Neuronal stem cell (in vitro differentiated cells): ENCODE measurements at regions not wholly inside any gene's neighbourhood (a gene's known extent, or its start where the extent isn't known, plus 50 kb on each side); places are given as distances from the start of the nearest gene placed in this dataset.

ENCODE experiments used
- DNase-seq: peaks from one replicate; pipeline ENCODE4 v3.0.0-alpha.2; 2013; ENCODE audit warnings: low spot score
- H2AFZ ChIP-seq: one replicate; pipeline ENCODE4 v1.6.1; 2013; ENCODE audit warnings: mild to moderate bottlenecking, low read length, inconsistent platforms
- H2AK5ac ChIP-seq: 2 replicates; pipeline ENCODE4 v1.6.1; 2013; ENCODE audit warnings: low read depth, mild to moderate bottlenecking, inconsistent platforms, low read length, moderate library complexity, mixed read lengths
- H2BK120ac ChIP-seq: 2 replicates; pipeline ENCODE4 v1.6.1; 2013; ENCODE audit warnings: low read depth, mild to moderate bottlenecking, inconsistent platforms, low read length, moderate library complexity, mixed read lengths
- H2BK12ac ChIP-seq: one replicate; pipeline ENCODE4 v1.6.1; 2013; ENCODE audit warnings: low read length, inconsistent platforms
- H2BK15ac ChIP-seq: 2 replicates; pipeline ENCODE4 v1.6.1; 2013; ENCODE audit warnings: mild to moderate bottlenecking, low read length, inconsistent platforms, mixed read lengths
- H2BK5ac ChIP-seq: one replicate; pipeline ENCODE4 v1.6.1; 2013; ENCODE audit warnings: inconsistent platforms, mild to moderate bottlenecking, low read length, moderate library complexity
- H3K14ac ChIP-seq: one replicate; pipeline ENCODE4 v1.6.1; 2013; ENCODE audit warnings: low read length, inconsistent platforms
- H3K18ac ChIP-seq: 2 replicates; pipeline ENCODE4 v1.6.1; 2013; ENCODE audit warnings: low read length, inconsistent platforms
- H3K23ac ChIP-seq: 2 replicates; pipeline ENCODE4 v1.6.1; 2013; ENCODE audit warnings: low read depth, mild to moderate bottlenecking, mixed read lengths, low read length, inconsistent platforms; ENCODE audit not compliant: poor library complexity
- H3K27ac ChIP-seq: replicated peaks from 3 replicates; pipeline ENCODE4 v1.5.1; 2013; ENCODE audit warnings: low read length, inconsistent platforms
- H3K27me3 ChIP-seq, 3 experiments: 2 replicates each; pipeline ENCODE4 v1.6.1; 2013; ENCODE audit warnings: low read length in 3 of 3, mild to moderate bottlenecking in 2 of 3, inconsistent platforms in 1 of 3, low read depth in 1 of 3, mixed read lengths in 1 of 3, moderate library complexity in 1 of 3; ENCODE audit not compliant: control insufficient read depth in 3 of 3, insufficient read depth in 3 of 3
- H3K36me3 ChIP-seq, 2 donors: replicated peaks in 1 of 2; 2 replicates each; pipeline ENCODE4 v1.6.1; 2013; ENCODE audit warnings: low read length in 2 of 2; ENCODE audit not compliant: control insufficient read depth in 2 of 2, insufficient read depth in 2 of 2
- H3K4ac ChIP-seq: 2 replicates; pipeline ENCODE4 v1.6.1; 2013; ENCODE audit warnings: inconsistent platforms, mild to moderate bottlenecking, low read length, moderate library complexity
- H3K4me1 ChIP-seq, 2 donors: 1 replicate in 1 of 2; 2 replicates in 1 of 2; pipeline ENCODE4 v1.6.1; 2013; ENCODE audit warnings: low read length in 2 of 2, low read depth in 1 of 2; ENCODE audit not compliant: control insufficient read depth in 2 of 2, insufficient read depth in 1 of 2
- H3K4me2 ChIP-seq: one replicate; pipeline ENCODE4 v1.6.1; 2013; ENCODE audit warnings: mild to moderate bottlenecking, low read length, inconsistent platforms; ENCODE audit not compliant: insufficient read depth, poor library complexity, severe bottlenecking
- H3K4me3 ChIP-seq, 2 donors: 2 replicates each; pipeline ENCODE4 v1.5.1; 2013; ENCODE audit warnings: low read length in 2 of 2, mild to moderate bottlenecking in 2 of 2, inconsistent platforms in 1 of 2, moderate library complexity in 1 of 2
- H3K79me1 ChIP-seq: one replicate; pipeline ENCODE4 v1.6.1; 2013; ENCODE audit warnings: low read depth, mild to moderate bottlenecking, inconsistent platforms, low read length, moderate library complexity
- H3K9ac ChIP-seq: one replicate; pipeline ENCODE4 v1.6.1; 2013; ENCODE audit warnings: mild to moderate bottlenecking, low read depth, low read length, inconsistent platforms; ENCODE audit not compliant: poor library complexity
- H3K9me3 ChIP-seq, 2 donors: replicated peaks in 1 of 2; 2 replicates each; pipeline versions ENCODE3 to v1.6.1; 2013; ENCODE audit warnings: low read length in 2 of 2, mild to moderate bottlenecking in 2 of 2, inconsistent platforms in 1 of 2, low read depth in 1 of 2, mixed read lengths in 1 of 2, moderate library complexity in 1 of 2; ENCODE audit not compliant: control insufficient read depth in 2 of 2, insufficient read depth in 1 of 2
- H4K8ac ChIP-seq: one replicate; pipeline ENCODE4 v1.6.1; 2013; ENCODE audit warnings: low read depth, mild to moderate bottlenecking, inconsistent platforms, low read length, moderate library complexity
- H4K91ac ChIP-seq: one replicate; pipeline ENCODE4 v1.6.1; 2013; ENCODE audit warnings: low read length, low read depth, mild to moderate bottlenecking, inconsistent platforms; ENCODE audit not compliant: poor library complexity
- WGBS, 2 donors: extraction: QIAGEN DNeasy Blood & Tissue Kit; methylation state at CpG; one replicate each; pipeline ENCODE4 v1.1.7; 2013; ENCODE audit warnings: missing lambda C conversion rate in 2 of 2, mixed read lengths in 1 of 2; ENCODE audit not compliant: insufficient read length in 2 of 2, insufficient replicate concordance in 1 of 2; ENCODE audit errors: extremely low coverage in 2 of 2; 5-methylcytosine and 5-hydroxymethylcytosine counted together

- no peak overlapping the region for H4K8ac ChIP-seq
- H2BK15ac ChIP-seq, result no peak overlapping the region
- WGBS, 2 donors, result no CpG with 5 or more reads among the region's 6 CpGs
- H3K4me3 ChIP-seq, result no peak overlapping the region
- no peaks in the 10 kb centered on the region for H3K79me1 ChIP-seq
- no peak overlapping the region for H2BK12ac ChIP-seq
- H3K14ac ChIP-seq, result no peak overlapping the region
- H2AK5ac ChIP-seq, result no peak overlapping the region
- H2AFZ ChIP-seq, result no peak overlapping the region
- no peak overlapping the region for H2BK120ac ChIP-seq
- H3K4me1 ChIP-seq, result peaks cover 6 to 25% of the 10 kb centered on the region in 2 donors
- no peak overlapping the region for H4K91ac ChIP-seq
- no peak overlapping the region for H2BK5ac ChIP-seq
- H3K9ac ChIP-seq, result no peak overlapping the region
- no peak for DNase-seq
- H3K36me3 ChIP-seq, result no peaks in the 10 kb centered on the region
- H3K23ac ChIP-seq, result no peak overlapping the region
- H3K27ac ChIP-seq, result no peak overlapping the region
- no peak overlapping the region for H3K4ac ChIP-seq
- no peak overlapping the region for H3K4me2 ChIP-seq
- no peak overlapping the region for H3K18ac ChIP-seq
- peaks cover 0 to 23% (median 0%) of the 10 kb centered on the region in 3 experiments for H3K27me3 ChIP-seq
- no peaks in the 10 kb centered on the region for H3K9me3 ChIP-seq
Observed at GRCh38 chr15:69853544-69853951, 244.2 kb downstream of the TLE3 start.

DNA sequence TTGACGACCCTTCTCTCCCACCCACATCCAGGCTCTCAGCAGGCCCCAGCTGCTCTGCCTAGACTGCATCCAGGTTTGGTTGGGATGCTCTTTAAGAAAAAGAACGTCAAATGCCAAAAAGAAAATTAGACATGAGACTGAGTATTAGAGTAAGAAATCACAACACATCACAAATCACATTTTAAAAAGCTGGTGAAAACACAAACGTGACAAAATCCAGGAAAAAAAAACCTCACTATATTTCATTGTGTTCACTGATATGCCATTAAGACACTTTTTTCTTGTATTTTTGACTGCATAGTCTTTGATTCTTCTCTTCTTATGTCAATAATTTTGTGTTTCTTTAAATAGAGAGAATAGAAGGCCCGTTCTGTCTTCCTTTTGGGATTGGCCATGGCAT, 243.7 kb downstream of the TLE3 start:
- Histone ChIP-seq H3K36me3 (no peaks in the 10 kb centered on the region), H4K91ac (no peak overlapping the region), H3K27ac (no peak overlapping the region), H3K18ac (no peak overlapping the region), H3K4ac (no peak overlapping the region), H3K9ac (no peak overlapping the region), H2BK5ac (no peak overlapping the region), H4K8ac (no peak overlapping the region), H3K4me2 (no peak overlapping the region), H2BK15ac (no peak overlapping the region), H3K4me1 (peaks cover 6 to 25% of the 10 kb centered on the region in 2 donors), H3K79me1 (no peaks in the 10 kb centered on the region), H3K27me3 (peaks cover 0 to 23% (median 0%) of the 10 kb centered on the region in 3 experiments), H3K4me3 (no peak overlapping the region), H3K9me3 (no peaks in the 10 kb centered on the region), H2BK120ac (no peak overlapping the region), H2AK5ac (no peak overlapping the region), H3K23ac (no peak overlapping the region), H2BK12ac (no peak overlapping the region), H3K14ac (no peak overlapping the region), H2AFZ (no peak overlapping the region)
- DNase-seq, result no peak
- no CpG with 5 or more reads among the region's 4 CpGs for WGBS, 2 donors

DNA sequence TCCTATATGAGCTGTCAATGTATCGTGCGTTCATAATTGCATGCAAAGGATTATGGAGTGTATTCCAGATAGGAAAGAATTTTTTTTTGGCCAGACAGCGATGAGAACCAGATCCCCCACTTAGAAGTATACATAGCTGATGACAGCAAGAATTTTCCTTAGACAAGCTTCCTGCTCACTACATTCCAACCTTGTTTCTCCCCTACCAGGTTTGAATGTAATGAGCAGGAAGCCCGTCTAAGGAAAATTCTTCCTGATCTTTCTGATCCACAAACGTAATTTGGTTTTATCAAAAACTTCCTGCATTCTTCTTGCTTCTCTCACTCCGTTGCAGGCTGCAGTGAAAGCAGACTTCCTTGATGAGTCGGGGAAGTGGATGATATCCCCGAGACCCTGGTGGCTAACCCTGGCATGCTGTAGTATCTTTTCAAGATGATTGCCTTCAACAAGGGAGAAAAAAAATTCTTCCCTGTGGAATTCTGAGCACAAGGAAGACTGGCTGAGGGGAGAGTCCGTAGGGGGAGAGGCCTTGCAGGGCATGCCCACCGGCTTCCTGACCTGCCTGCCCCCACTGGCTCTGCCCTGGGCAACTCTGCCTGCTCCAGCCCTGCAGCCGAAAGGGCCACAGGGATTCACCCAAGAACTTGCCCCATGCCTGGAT, 243.1 kb downstream of the TLE3 start:
- Histone ChIP-seq H4K91ac (no peak overlapping the region), H3K27me3 (peaks cover 0 to 23% (median 0%) of the 10 kb centered on the region in 3 experiments), H3K18ac (peak overlapping the region; percentile 69), H2BK15ac (no peak overlapping the region), H3K14ac (no peak overlapping the region), H2AK5ac (no peak overlapping the region), H2BK120ac (no peak overlapping the region), H3K4me1 (peaks cover 6 to 25% of the 10 kb centered on the region in 2 donors), H4K8ac (no peak overlapping the region), H3K27ac (no peak overlapping the region), H3K36me3 (no peaks in the 10 kb centered on the region), H2BK12ac (no peak overlapping the region), H3K4me2 (no peak overlapping the region), H3K9me3 (no peaks in the 10 kb centered on the region), H2BK5ac (no peak overlapping the region), H3K4me3 (no peak overlapping the region), H3K23ac (no peak overlapping the region), H3K4ac (no peak overlapping the region), H2AFZ (no peak overlapping the region), H3K79me1 (no peaks in the 10 kb centered on the region), H3K9ac (no peak overlapping the region)
- WGBS, 2 donors, result no CpG with 5 or more reads among the region's 11 CpGs
- DNase-seq, result no peak

- Histone ChIP-seq H3K4me2 (no peak overlapping the region), H2BK120ac (no peak overlapping the region)
- no peak for DNase-seq
Observed at GRCh38 chr15:69855258-69856000, 242.3 kb downstream of the TLE3 start.

More at GRCh38 chr15:69855258-69856000, 242.3 kb downstream of the TLE3 start:
- peaks cover 0 to 23% (median 0%) of the 10 kb centered on the region in 3 experiments for H3K27me3 ChIP-seq
- no peak overlapping the region for H2AK5ac ChIP-seq
- H3K36me3 ChIP-seq, result no peaks in the 10 kb centered on the region
- no peak overlapping the region for H3K4ac ChIP-seq
- no peak overlapping the region for H2AFZ ChIP-seq
- peaks cover 6 to 21% of the 10 kb centered on the region in 2 donors for H3K4me1 ChIP-seq
- H3K14ac ChIP-seq, result no peak overlapping the region
- H3K23ac ChIP-seq, result no peak overlapping the region
- H4K91ac ChIP-seq, result peak overlapping the region; percentile 38
- no CpG with 5 or more reads among the region's 13 CpGs for WGBS, 2 donors
- no peak overlapping the region for H2BK5ac ChIP-seq
- H3K9me3 ChIP-seq, result no peaks in the 10 kb centered on the region
- no peak overlapping the region for H3K27ac ChIP-seq
- H3K9ac ChIP-seq, result no peak overlapping the region
- no peak overlapping the region for H4K8ac ChIP-seq
- no peaks in the 10 kb centered on the region for H3K79me1 ChIP-seq
- no peak overlapping the region for H3K4me3 ChIP-seq
- H2BK12ac ChIP-seq, result no peak overlapping the region
- no peak overlapping the region for H3K18ac ChIP-seq
- no peak overlapping the region for H2BK15ac ChIP-seq
